H54 (cell line): ENCODE measurements at regions not wholly inside any gene's neighbourhood (a gene's known extent, or its start where the extent isn't known, plus 50 kb on each side); places are given as distances from the start of the nearest gene placed in this dataset.

Experiments used
- DNase-seq: peaks from one replicate; pipeline ENCODE4 v3.0.0; 2011; ENCODE audit warnings: low spot score, mixed read lengths; ENCODE audit not compliant: insufficient read length
- FAIRE-seq: peaks from 3 replicates; lab custom pipeline; 2011; peaks lifted over from hg19 to GRCh38; lab: Jason Lieb, UNC
- POLR2A ChIP-seq: IDR thresholded peaks from 2 replicates; pipeline ENCODE4 v1.6.1; 2011; ENCODE audit warnings: low read depth, mild to moderate bottlenecking, low read length

DNA sequence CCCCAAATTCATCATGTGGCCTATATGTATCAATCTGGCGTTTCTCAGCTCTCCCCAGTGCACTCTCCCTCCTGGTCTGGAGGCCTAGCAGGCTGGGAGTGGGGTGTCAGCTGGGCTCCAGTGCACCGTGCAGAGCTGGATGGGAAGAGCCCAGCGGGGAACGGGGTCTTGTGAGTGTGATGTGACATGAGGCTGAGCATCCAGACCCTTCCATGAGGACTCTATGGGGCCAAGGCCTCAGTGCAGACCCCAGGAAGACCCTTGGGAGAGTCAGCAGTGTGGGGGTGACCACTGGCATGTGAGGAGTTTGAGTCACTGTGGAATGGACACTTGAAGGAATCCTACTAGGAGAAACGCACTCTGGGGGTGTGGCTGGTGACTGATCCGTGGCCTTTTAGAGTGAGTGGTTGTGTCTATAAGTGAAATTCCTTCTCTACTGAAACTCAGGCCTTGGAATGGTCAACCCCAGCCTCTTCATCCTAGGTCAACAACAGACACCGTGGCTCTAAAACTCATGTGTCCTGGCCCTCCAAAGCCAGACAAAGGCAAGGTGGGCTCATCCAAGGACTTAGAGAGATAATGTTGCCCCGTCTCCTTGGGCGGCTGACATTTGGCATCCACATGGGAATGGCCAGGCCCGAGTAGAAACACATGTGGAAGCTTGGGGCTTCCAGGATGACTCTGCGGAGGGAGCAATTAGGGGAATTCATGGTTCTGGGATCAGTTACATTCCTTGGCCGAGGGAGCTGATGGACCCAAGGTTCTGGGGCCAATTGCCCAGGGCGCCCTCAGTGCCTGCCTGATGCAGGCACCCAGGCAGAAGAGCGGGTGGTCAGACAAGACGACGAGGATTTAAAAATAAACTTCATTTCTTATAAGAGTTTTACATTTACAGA, 156.0 kb upstream of the TWIST2 start:
- TF ChIP-seq POLR2A = no peak
- no peak for FAIRE-seq
- no peak for DNase-seq

- DNase-seq = no peak
- no peak for FAIRE-seq
- no peak for TF ChIP-seq POLR2A
These were observed 155.3 kb upstream of the TWIST2 start for GRCh38 chr2:238692562-238692961.

GRCh38 chr2:238693337-238694093, 154.4 kb upstream of the TWIST2 start:
- no peak for TF ChIP-seq POLR2A
- FAIRE-seq = no peak
- no peak for DNase-seq

- FAIRE-seq (no peak), DNase-seq (no peak)
- no peak for TF ChIP-seq POLR2A
These were observed 153.6 kb upstream of the TWIST2 start for GRCh38 chr2:238694136-238694755.

GRCh38 chr2:238694922-238695321, 153.0 kb upstream of the TWIST2 start:
- no peak for FAIRE-seq
- no peak for DNase-seq
- TF ChIP-seq POLR2A = no peak

DNA sequence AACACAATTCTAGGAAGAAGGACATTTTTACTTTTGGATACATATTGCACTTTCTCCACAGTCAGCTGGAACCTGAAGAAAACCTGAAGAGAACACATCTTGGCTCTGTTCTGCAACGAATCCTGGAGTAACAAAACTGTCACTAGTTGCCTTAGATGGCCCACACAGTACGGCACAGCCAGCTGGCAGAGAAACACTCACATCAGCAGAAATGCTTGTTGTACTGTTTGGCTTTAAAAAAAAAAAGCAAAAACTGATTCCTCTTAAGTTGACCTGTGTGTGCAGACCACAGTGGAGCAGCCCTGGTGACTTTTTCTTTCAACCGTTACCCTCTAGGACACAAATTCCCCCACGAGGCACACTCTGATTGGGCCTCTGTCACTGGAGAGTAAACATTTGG, 152.3 kb upstream of the TWIST2 start:
- no peak for TF ChIP-seq POLR2A
- FAIRE-seq (no peak), DNase-seq (no peak)

GRCh38 chr2:238696331-238696730, 151.6 kb upstream of the TWIST2 start:
- FAIRE-seq = no peak
- TF ChIP-seq POLR2A = no peak

GRCh38 chr2:238696786-238697185, 151.1 kb upstream of the TWIST2 start:
- FAIRE-seq (no peak), DNase-seq (no peak)
- TF ChIP-seq POLR2A = no peak

More at GRCh38 chr2:238696331-238696730, 151.6 kb upstream of the TWIST2 start:
- DNase-seq = no peak

DNA sequence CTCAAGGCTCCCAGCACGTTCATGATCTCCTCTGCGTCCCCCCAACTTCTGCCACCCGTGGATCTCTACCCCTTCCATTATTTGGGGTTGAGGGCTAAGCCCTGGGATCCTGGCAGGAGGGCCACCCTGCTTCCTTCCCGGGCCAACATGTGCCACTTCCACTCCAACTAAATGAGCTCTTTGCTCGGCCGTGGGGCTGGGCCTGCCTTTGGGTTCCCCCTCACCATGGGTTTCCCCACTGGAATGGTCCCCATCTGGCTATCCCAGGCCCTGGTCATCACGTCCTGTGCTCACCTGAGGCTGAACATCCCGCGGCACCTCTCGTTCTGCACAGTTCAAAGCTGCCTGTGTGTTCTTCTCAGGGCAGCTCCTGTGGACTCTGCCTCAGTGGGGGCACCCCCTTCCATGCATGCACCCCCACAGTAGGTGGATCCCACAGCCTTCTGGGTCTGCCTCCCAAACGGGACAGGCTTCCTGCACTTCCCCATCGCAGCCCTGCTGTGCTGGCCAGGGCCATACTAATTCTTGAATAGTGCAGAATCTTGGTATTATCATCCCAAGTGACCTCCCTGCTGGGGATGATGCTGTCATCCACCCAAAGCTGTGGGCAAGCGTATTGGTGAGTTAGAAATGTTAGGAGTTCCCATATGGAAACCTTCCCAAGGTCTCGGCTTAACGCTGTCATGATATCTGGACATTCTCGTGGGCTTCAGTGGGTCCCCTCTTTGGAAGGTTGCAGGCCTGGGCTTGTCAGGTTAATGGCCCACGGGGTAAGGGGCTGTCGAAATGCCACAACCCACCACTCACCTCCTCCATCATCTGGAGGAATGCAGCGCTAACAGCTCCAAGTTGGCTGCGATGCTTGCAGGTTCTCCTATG, 150.5 kb upstream of the TWIST2 start:
- TF ChIP-seq POLR2A = no peak
- no peak for FAIRE-seq
- DNase-seq = no peak

GRCh38 chr2:238698072-238698352, 149.9 kb upstream of the TWIST2 start:
- FAIRE-seq (no peak), DNase-seq (no peak)
- TF ChIP-seq POLR2A = no peak

DNA sequence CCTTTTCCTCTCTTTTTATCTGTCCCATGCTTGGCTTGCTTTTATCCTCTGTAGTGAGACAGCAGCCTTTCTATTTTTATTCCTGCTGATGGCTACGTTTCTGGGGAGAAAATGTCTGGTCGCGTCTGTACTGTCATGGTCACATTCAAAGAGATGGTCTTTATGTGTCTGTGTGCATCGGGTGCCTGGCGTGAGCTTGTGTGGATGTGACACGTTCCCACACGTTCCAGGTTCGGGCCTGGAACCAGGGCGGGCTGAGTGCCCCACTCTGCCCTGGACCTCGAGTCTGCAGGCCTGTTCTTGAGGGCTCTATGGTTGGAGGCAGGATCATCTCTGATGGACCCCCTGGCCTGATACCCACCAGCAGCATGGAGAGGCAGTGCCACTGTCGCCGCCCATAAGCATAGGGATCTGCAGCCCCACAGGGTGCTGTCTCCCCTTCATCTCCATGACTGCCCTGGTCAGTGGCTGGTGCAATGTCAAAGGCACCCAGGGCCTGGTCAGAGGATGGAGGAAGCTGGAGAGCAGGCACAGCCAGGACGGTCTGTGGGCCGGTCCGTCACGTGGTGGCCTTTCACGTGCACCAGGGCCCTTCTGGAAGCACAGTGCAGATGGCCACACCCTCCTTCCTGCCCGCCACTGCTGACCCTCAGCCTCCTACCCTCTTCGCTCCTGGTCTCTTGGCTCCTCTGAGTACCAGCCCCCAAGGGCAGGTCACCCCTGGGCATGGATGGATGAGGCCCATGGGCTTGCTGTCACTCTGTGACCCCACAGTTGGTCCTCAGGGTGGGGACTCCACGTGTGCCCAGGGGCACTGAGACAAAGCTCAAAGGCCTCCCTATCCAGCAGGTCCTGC, 149.2 kb upstream of the TWIST2 start:
- FAIRE-seq = no peak
- TF ChIP-seq POLR2A = no peak
- no peak for DNase-seq

DNA sequence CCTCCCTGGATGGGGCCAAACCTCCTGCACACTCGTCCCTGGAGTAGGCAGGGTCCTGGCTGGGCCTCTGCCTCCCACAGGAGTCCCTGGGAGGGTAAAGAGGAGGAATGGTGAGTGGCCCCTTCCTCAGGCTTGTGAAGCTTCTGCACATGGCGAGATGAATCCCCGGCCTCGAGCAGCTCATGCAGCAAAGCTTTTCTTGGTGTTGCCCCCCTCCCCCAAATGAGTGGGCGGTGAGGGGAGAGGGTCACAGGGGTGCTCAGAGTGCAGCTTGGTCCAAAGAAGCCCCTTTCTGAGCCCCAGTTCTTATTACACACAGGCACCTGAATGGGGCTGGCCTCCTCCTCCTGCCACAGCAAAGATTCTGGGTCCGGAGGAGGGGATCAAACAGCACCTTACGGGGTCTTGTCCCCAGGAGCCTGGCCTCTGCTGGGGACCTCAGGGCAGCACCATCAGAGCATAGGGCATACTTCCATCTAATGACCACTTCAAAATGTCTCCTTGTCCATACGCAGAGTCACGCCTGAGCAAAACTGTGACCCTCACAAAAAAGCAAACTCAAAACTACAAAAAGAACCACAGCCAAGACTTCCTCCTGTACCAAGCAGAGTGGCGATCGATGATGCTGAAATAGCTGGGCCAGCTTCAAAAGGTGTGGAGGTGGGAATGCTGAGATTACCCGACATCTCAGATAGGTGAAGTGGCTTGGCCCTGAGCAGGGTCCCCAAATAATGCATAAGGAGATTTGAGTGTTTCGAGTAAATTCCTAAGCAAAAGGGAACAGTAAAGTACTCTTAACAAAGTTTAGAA, 148.4 kb upstream of the TWIST2 start:
- FAIRE-seq (no peak), DNase-seq (no peak)
- no peak for TF ChIP-seq POLR2A
